HEK293 (cell line): ENCODE measurements at regions not wholly inside any gene's neighbourhood (a gene's known extent, or its start where the extent isn't known, plus 50 kb on each side); places are given as distances from the start of the nearest gene placed in this dataset.

Source experiments
- GLI4 ChIP-seq: fragments of 450-650 bp; formaldehyde crosslinking; IDR thresholded peaks from 2 replicates; pipeline ENCODE4 v1.5.1; 2016; ENCODE audit warnings: missing biosample characterization, missing genetic modification characterization
- SP3 ChIP-seq: fragments of 450-650 bp; formaldehyde crosslinking; IDR thresholded peaks from 2 replicates; pipeline ENCODE4 v1.5.1; 2016; ENCODE audit warnings: missing biosample characterization, missing genetic modification characterization
- ZBTB1 ChIP-seq: fragments of 450-650 bp; formaldehyde crosslinking; IDR thresholded peaks from 2 replicates; pipeline ENCODE4 v1.5.1; 2016; ENCODE audit warnings: missing biosample characterization, missing genetic modification characterization
- ZNF19 ChIP-seq: fragments of 450-650 bp; formaldehyde crosslinking; IDR thresholded peaks from 2 replicates; pipeline ENCODE4; 2016; ENCODE audit warnings: missing biosample characterization, missing genetic modification characterization, low read depth
- ZSCAN30 ChIP-seq: fragments of 450-650 bp; IDR thresholded peaks from 2 replicates; pipeline ENCODE4 v1.5.1; 2018; ENCODE audit warnings: missing biosample characterization, mild to moderate bottlenecking, missing genetic modification characterization, moderate library complexity
- TF ChIP-seq, protein P1 (sequence below): fragments of 450-650 bp; formaldehyde crosslinking; IDR thresholded peaks from 2 replicates; pipeline ENCODE4 v1.5.1; 2016; ENCODE audit warnings: missing biosample characterization, missing genetic modification characterization
- TF ChIP-seq, protein P2 (sequence below): fragments of 450-650 bp; formaldehyde crosslinking; IDR thresholded peaks from 2 replicates; pipeline ENCODE4 v1.5.1; 2016; ENCODE audit warnings: missing biosample characterization, missing genetic modification characterization, low read depth
- TF ChIP-seq, protein P3 (sequence below): fragments of 450-650 bp; formaldehyde crosslinking; IDR thresholded peaks from 2 replicates; pipeline ENCODE4 v1.5.1; 2016; ENCODE audit warnings: missing biosample characterization, missing genetic modification characterization
- TF ChIP-seq, protein P4 (sequence below): fragments of 450-650 bp; formaldehyde crosslinking; IDR thresholded peaks from 2 replicates; pipeline ENCODE4 v1.5.1; 2016; ENCODE audit warnings: missing biosample characterization, missing genetic modification characterization

DNA sequence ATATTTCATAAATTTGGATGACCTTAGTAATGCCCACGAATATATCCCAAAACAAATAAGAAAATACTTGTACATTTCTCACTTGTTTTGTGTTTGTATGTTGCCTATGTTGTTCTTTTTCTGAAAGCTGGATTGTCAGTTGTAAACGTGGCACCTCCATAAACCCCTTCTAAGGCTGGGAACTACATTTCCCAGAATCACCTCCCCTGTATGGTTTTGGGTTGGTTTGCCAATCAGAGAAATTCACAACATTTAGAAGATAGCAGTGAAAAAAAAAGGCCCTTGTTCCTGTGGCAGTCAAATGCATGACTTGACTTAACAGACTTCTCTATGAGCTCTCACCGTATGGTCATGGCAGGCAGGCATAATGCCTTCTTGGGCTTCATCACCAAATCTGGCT lies 676.3 kb upstream of the STEAP1 start:
- TF ChIP-seq SP3 (no peak), GLI4 (tag by site-specific recombination) (no peak), ZBTB1 (tag by site-specific recombination) (no peak), ZNF19 (tag by site-specific recombination) (no peak), ZSCAN30 (tag by site-specific recombination) (no peak)
- TF ChIP-seq, protein P1, sequence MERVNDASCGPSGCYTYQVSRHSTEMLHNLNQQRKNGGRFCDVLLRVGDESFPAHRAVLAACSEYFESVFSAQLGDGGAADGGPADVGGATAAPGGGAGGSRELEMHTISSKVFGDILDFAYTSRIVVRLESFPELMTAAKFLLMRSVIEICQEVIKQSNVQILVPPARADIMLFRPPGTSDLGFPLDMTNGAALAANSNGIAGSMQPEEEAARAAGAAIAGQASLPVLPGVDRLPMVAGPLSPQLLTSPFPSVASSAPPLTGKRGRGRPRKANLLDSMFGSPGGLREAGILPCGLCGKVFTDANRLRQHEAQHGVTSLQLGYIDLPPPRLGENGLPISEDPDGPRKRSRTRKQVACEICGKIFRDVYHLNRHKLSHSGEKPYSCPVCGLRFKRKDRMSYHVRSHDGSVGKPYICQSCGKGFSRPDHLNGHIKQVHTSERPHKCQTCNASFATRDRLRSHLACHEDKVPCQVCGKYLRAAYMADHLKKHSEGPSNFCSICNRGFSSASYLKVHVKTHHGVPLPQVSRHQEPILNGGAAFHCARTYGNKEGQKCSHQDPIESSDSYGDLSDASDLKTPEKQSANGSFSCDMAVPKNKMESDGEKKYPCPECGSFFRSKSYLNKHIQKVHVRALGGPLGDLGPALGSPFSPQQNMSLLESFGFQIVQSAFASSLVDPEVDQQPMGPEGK (tag by site-specific recombination): no peak
- TF ChIP-seq, protein P2, sequence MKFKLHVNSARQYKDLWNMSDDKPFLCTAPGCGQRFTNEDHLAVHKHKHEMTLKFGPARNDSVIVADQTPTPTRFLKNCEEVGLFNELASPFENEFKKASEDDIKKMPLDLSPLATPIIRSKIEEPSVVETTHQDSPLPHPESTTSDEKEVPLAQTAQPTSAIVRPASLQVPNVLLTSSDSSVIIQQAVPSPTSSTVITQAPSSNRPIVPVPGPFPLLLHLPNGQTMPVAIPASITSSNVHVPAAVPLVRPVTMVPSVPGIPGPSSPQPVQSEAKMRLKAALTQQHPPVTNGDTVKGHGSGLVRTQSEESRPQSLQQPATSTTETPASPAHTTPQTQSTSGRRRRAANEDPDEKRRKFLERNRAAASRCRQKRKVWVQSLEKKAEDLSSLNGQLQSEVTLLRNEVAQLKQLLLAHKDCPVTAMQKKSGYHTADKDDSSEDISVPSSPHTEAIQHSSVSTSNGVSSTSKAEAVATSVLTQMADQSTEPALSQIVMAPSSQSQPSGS (tag by site-specific recombination): no peak
- TF ChIP-seq, protein P3, sequence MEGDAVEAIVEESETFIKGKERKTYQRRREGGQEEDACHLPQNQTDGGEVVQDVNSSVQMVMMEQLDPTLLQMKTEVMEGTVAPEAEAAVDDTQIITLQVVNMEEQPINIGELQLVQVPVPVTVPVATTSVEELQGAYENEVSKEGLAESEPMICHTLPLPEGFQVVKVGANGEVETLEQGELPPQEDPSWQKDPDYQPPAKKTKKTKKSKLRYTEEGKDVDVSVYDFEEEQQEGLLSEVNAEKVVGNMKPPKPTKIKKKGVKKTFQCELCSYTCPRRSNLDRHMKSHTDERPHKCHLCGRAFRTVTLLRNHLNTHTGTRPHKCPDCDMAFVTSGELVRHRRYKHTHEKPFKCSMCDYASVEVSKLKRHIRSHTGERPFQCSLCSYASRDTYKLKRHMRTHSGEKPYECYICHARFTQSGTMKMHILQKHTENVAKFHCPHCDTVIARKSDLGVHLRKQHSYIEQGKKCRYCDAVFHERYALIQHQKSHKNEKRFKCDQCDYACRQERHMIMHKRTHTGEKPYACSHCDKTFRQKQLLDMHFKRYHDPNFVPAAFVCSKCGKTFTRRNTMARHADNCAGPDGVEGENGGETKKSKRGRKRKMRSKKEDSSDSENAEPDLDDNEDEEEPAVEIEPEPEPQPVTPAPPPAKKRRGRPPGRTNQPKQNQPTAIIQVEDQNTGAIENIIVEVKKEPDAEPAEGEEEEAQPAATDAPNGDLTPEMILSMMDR (tag by site-specific recombination): no peak
- TF ChIP-seq, protein P4, sequence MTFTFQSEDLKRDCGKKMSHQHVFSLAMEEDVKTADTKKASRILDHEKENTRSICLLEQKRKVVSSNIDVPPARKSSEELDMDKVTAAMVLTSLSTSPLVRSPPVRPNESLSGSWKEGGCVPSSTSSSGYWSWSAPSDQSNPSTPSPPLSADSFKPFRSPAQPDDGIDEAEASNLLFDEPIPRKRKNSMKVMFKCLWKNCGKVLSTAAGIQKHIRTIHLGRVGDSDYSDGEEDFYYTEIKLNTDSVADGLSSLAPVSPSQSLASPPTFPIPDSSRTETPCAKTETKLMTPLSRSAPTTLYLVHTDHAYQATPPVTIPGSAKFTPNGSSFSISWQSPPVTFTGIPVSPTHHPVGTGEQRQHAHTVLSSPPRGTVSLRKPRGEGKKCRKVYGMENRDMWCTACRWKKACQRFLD (tag by site-specific recombination): no peak
